Stimulated activated CD4-positive, alpha-beta T cell treated with anti-CD3 and anti-CD28 coated beads, Interleukin-1b, Interleukin-23, amount 100 ng/mL, for 4 hours (primary cell): ENCODE measurements at regions not wholly inside any gene's neighbourhood (a gene's known extent, or its start where the extent isn't known, plus 50 kb on each side); places are given as distances from the start of the nearest gene placed in this dataset.

Source experiments
- DNase-seq, 2 donors: peaks; one replicate each; pipeline ENCODE4 v3.0.0-alpha.2; 2020; ENCODE audit warnings: low read depth in 2 of 2

- DNase-seq: no peak
Measured at GRCh38 chr1:239538239-239538988, 152.0 kb downstream of the CHRM3 start.

GRCh38 chr1:239539051-239539450 is 152.7 kb downstream of the CHRM3 start:
- no peak for DNase-seq

- no peak for DNase-seq
Measured at GRCh38 chr1:239539812-239540211, 153.4 kb downstream of the CHRM3 start.

GRCh38 chr1:239543873-239544272 is 157.5 kb downstream of the CHRM3 start:
- DNase-seq: no peak

- DNase-seq: no peak
Measured at GRCh38 chr1:239545466-239545865, 159.1 kb downstream of the CHRM3 start.

- DNase-seq: no peak
Measured at GRCh38 chr1:239547987-239548386, 161.6 kb downstream of the CHRM3 start.

- DNase-seq: no peak
Measured at GRCh38 chr1:239550178-239550577, 163.8 kb downstream of the CHRM3 start.

GRCh38 chr1:239555350-239555749 is 169.0 kb downstream of the CHRM3 start:
- no peak for DNase-seq

GRCh38 chr1:239558559-239558958 is 172.2 kb downstream of the CHRM3 start:
- no peak for DNase-seq

- DNase-seq: no peak
Measured at GRCh38 chr1:239558991-239559390, 172.6 kb downstream of the CHRM3 start.

- no peak for DNase-seq
Measured at GRCh38 chr1:239560921-239561320, 174.6 kb downstream of the CHRM3 start.

- DNase-seq: no peak
Measured at GRCh38 chr1:239562095-239562494, 175.7 kb downstream of the CHRM3 start.

GRCh38 chr1:239563681-239564080 is 177.3 kb downstream of the CHRM3 start:
- no peak for DNase-seq

GRCh38 chr1:239566074-239566473 is 179.7 kb downstream of the CHRM3 start:
- DNase-seq: no peak

GRCh38 chr1:239570878-239571277 is 184.5 kb downstream of the CHRM3 start:
- DNase-seq: no peak

GRCh38 chr1:239572183-239572582 is 185.8 kb downstream of the CHRM3 start:
- no peak for DNase-seq

GRCh38 chr1:239574112-239574511 is 187.7 kb downstream of the CHRM3 start:
- no peak for DNase-seq

- DNase-seq: no peak
Measured at GRCh38 chr1:239575113-239575512, 188.7 kb downstream of the CHRM3 start.

- DNase-seq: no peak
Measured at GRCh38 chr1:239583536-239583935, 197.2 kb downstream of the CHRM3 start.

GRCh38 chr1:239586128-239586527 is 199.8 kb downstream of the CHRM3 start:
- no peak for DNase-seq

- no peak for DNase-seq
Measured at GRCh38 chr1:239587066-239587465, 200.7 kb downstream of the CHRM3 start.

- DNase-seq: no peak
Measured at GRCh38 chr1:239587574-239588369, 201.4 kb downstream of the CHRM3 start.

GRCh38 chr1:239590556-239590955 is 204.2 kb downstream of the CHRM3 start:
- DNase-seq: no peak
